C4-2B (cell line): ENCODE measurements at regions not wholly inside any gene's neighbourhood (a gene's known extent, or its start where the extent isn't known, plus 50 kb on each side); places are given as distances from the start of the nearest gene placed in this dataset.

Experiments used
- ZFX ChIP-seq: fragments of 450-650 bp; IDR thresholded peaks from 2 replicates; pipeline ENCODE4 v1.6.1; 2017
- TF ChIP-seq, protein P1 (sequence below): fragments of 450-650 bp; conservative IDR thresholded peaks from 2 replicates; pipeline ENCODE4 v1.5.1; 2017; ENCODE audit warnings: mild to moderate bottlenecking

DNA sequence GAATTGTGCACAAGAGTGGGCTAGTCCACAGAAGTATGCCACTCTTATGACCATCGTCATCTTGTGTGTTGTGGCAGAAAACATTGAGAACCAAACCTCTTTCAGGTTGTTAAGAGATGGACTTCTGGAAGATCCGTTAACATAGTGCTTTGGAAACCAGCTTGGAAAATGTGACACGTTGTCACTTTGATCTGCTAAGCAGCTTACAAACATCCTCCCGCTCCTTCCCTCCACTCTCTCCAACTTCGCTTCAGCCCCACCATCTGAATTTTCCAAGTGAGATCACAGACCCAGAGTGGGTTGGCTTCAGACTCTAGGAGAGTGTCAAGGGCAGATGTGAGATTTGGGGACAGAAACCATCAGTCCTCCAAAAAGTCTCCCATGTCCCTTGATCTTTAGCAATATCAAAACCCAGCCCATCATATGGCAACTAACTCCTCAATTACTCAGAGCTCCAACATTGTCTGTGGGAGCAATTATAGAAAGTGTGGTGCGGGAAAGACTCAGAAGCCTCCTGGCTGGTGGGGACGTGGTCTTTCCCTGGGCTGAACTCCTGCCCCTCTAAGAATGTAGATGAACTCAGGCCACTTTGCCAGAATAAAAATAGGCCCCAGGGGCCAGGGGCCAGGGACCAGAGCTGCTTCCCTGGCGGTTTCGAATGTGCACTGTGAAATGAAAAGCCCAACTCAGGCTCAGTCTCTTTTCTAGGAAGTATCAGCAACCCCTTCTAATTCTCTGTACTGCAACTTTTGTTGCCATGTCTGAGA, 129.5 kb downstream of the SLC38A6 start:
- TF ChIP-seq, protein P1, sequence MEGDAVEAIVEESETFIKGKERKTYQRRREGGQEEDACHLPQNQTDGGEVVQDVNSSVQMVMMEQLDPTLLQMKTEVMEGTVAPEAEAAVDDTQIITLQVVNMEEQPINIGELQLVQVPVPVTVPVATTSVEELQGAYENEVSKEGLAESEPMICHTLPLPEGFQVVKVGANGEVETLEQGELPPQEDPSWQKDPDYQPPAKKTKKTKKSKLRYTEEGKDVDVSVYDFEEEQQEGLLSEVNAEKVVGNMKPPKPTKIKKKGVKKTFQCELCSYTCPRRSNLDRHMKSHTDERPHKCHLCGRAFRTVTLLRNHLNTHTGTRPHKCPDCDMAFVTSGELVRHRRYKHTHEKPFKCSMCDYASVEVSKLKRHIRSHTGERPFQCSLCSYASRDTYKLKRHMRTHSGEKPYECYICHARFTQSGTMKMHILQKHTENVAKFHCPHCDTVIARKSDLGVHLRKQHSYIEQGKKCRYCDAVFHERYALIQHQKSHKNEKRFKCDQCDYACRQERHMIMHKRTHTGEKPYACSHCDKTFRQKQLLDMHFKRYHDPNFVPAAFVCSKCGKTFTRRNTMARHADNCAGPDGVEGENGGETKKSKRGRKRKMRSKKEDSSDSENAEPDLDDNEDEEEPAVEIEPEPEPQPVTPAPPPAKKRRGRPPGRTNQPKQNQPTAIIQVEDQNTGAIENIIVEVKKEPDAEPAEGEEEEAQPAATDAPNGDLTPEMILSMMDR = no peak
- TF ChIP-seq ZFX = no peak
